Lung (tissue), 11 donors: ENCODE measurements at regions not wholly inside any gene's neighbourhood (a gene's known extent, or its start where the extent isn't known, plus 50 kb on each side); places are given as distances from the start of the nearest gene placed in this dataset.
A peak's percentile ranks its signal among the peaks of the same experiment; 100 is the strongest.

Experiments used
- ATAC-seq: fragments of 200-7000 bp; cut with Tn5 transposase; one replicate; pipeline ENCODE4 v1.9.1; 2020; ENCODE audit warnings: moderate number of reproducible peaks; ENCODE audit not compliant: insufficient read depth, low FRiP score
- DNase-seq, 3 donors: peaks; one replicate each; pipeline ENCODE4 v3.0.0-alpha.2; 2013 to 2017
- H3K27ac ChIP-seq, 2 donors: one replicate each; pipeline ENCODE4 v1.5.1; 2013; ENCODE audit warnings: mild to moderate bottlenecking in 2 of 2, moderate library complexity in 2 of 2, control low read depth in 1 of 2, inconsistent platforms in 1 of 2, low read depth in 1 of 2, low read length in 1 of 2
- H3K27me3 ChIP-seq, 3 donors: one replicate each; pipeline ENCODE4 v1.5.1; 2013; ENCODE audit warnings: low read length in 2 of 3; ENCODE audit not compliant: control insufficient read depth in 3 of 3, insufficient read depth in 3 of 3
- H3K36me3 ChIP-seq, 4 donors: one replicate each; pipeline ENCODE4 v1.5.1; 2013; ENCODE audit warnings: low read length in 4 of 4, mild to moderate bottlenecking in 1 of 4, moderate library complexity in 1 of 4; ENCODE audit not compliant: control insufficient read depth in 4 of 4, insufficient read depth in 4 of 4
- H3K4me1 ChIP-seq, 5 donors: one replicate each; pipeline ENCODE4 v1.5.1; 2013; ENCODE audit warnings: low read length in 5 of 5, mild to moderate bottlenecking in 2 of 5, moderate library complexity in 1 of 5; ENCODE audit not compliant: control insufficient read depth in 5 of 5, insufficient read depth in 5 of 5
- H3K4me3 ChIP-seq: one replicate; pipeline ENCODE4 v1.5.1; 2013; ENCODE audit warnings: mild to moderate bottlenecking, control low read depth, moderate library complexity
- H3K9ac ChIP-seq, 2 donors: one replicate each; pipeline ENCODE4 v1.5.1; 2013; ENCODE audit warnings: low read length in 2 of 2, control low read depth in 1 of 2; ENCODE audit not compliant: insufficient read depth in 1 of 2
- H3K9me3 ChIP-seq, 4 donors: one replicate each; pipeline ENCODE4 v1.5.1; 2013; ENCODE audit warnings: low read length in 3 of 4, mild to moderate bottlenecking in 1 of 4, moderate library complexity in 1 of 4; ENCODE audit not compliant: control insufficient read depth in 4 of 4, insufficient read depth in 3 of 4
- CTCF ChIP-seq: IDR thresholded peaks from 2 replicates; pipeline ENCODE4 v1.5.1; 2012; ENCODE audit warnings: mild to moderate bottlenecking; ENCODE audit errors: control extremely low read depth, extremely low read depth
- WGBS, 2 donors: extraction: QIAGEN DNeasy Blood & Tissue Kit; methylation state at CpG; one replicate each; pipeline ENCODE4 v1.1.7; 2013; 5-methylcytosine and 5-hydroxymethylcytosine counted together
- donor health status: control.
- donor health status: control.
- donor health status: Bipolar disorder and iron deficiency.
- donor health status: healthy.
- donor health status: DM: yes; HTN: yes; CAD: no.

GRCh38 chr6:11919771-11920440 is 92.2 kb upstream of the HIVEP1 start:
- Histone ChIP-seq H3K36me3 (no peaks in the 10 kb centered on the region), H3K9ac (no peak overlapping the region), H3K4me1 (peaks cover 0 to 49% (median 7%) of the 10 kb centered on the region in 5 donors), H3K27ac (no peak overlapping the region), H3K4me3 (no peak overlapping the region), H3K9me3 (no peaks in the 10 kb centered on the region), H3K27me3 (no peaks in the 10 kb centered on the region)
- DNase-seq (no peak), ATAC-seq (no peak)
- TF ChIP-seq CTCF = no peak
- WGBS, 2 donors = 89 to 94% methylated on average over 8 of the region's 8 CpGs

GRCh38 chr6:11918739-11919605 is 93.1 kb upstream of the HIVEP1 start:
- ATAC-seq = no peak

GRCh38 chr6:11917951-11918738 is 94.0 kb upstream of the HIVEP1 start:
- no peak overlapping the region for H3K27ac ChIP-seq
- ATAC-seq (no peak), DNase-seq (peak; percentile 85 to 97 (median 96))
- peak overlapping the region; percentile 3 to 24 for H3K9ac ChIP-seq
- H3K36me3 ChIP-seq = no peaks in the 10 kb centered on the region
- no peak for TF ChIP-seq CTCF
- WGBS, 2 donors = 83 to 86% methylated on average over 9 of the region's 9 CpGs
- no peaks in the 10 kb centered on the region for H3K9me3 ChIP-seq
- no peak overlapping the region for H3K4me3 ChIP-seq
- H3K4me1 ChIP-seq = peaks cover 0 to 49% (median 7%) of the 10 kb centered on the region in 5 donors
- no peaks in the 10 kb centered on the region for H3K27me3 ChIP-seq

More at GRCh38 chr6:11918739-11919605, 93.1 kb upstream of the HIVEP1 start:
- Histone ChIP-seq H3K27ac (no peak overlapping the region), H3K27me3 (no peaks in the 10 kb centered on the region), H3K36me3 (no peaks in the 10 kb centered on the region), H3K4me1 (peaks cover 0 to 49% (median 7%) of the 10 kb centered on the region in 5 donors), H3K9me3 (no peaks in the 10 kb centered on the region), H3K4me3 (no peak overlapping the region), H3K9ac (peak overlapping the region; percentile 3 to 7)
- TF ChIP-seq CTCF = no peak
- DNase-seq = peak in 2 of 3 donors; percentile 68 to 78
- 77 to 87% methylated on average over 9 of the region's 9 CpGs for WGBS, 2 donors
